Left hindlimb (tissue), 1 donor: ENCODE measurements at regions not wholly inside any gene's neighbourhood (a gene's known extent, or its start where the extent isn't known, plus 50 kb on each side); places are given as distances from the start of the nearest gene placed in this dataset.

Source experiments
- DNase-seq: peaks from one replicate; pipeline ENCODE4 v3.0.0-alpha.2; 2018

DNA sequence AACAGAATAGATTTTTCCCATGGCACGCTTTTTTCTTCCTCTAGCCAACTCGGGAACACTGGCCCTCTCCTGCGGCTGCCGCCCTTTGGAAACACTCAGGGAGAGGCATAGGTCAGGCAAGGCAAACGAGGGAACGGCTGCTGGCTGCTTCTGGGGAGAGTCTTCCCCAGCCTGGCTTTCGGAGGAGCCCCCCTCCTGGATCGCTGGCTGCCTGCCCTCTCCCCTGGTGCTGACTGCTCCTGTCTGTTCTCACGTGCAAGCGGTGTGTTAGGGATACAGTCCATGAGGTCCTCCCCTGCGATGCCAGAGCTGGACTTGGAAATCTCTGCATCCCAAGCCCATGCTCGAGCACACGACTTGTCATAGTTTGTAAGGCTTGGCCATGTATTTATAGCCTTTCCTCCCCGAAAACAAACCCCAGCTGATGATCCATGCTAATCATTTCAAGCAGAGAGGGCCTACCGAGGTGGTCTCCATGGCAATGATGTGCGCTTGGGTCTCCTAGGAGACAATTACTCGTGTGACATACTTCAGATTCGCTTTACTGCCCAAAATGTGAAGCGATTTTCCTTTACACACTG lies 315.6 kb upstream of the ATP10A start:
- DNase-seq = no peak

DNA sequence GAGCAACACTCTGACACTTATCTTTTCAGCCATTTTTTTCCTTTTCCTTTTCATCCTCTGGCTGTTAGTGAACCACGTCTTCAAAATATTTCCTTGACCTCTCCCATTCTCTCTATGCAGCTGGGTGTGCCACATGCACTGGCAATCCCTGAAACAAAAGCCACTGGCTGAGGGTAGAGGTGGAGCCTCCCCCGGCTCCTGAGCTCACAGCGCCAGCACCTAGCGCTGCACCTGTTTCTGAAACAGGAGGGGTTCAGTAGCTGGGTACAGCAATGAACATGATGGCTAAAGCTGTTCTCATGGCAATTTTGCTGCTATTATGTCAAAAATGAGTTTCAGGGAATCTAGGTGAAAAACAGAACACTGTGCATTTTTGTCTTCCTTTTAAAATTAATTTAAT lies 314.7 kb upstream of the ATP10A start:
- DNase-seq = no peak

DNA sequence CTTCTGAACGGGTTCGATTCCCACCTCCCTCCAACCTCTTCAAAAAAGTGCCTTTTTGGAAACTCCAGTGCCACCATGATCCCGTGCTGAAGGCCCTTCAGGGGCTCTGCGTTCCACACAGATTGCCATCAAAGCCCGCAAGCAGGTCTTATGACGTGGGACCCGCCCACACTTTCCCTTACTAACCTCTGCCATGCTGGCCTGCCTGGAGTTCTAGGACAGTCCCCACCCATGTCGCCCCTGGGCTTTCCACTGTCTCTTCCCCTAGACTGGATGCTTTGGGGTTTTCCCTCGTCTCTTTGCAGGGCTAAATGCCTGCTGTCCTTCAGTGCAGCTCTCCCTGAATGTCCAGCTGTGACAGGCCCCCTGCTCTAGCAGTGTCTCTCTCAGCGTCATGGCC lies 313.7 kb upstream of the ATP10A start:
- no peak for DNase-seq

DNA sequence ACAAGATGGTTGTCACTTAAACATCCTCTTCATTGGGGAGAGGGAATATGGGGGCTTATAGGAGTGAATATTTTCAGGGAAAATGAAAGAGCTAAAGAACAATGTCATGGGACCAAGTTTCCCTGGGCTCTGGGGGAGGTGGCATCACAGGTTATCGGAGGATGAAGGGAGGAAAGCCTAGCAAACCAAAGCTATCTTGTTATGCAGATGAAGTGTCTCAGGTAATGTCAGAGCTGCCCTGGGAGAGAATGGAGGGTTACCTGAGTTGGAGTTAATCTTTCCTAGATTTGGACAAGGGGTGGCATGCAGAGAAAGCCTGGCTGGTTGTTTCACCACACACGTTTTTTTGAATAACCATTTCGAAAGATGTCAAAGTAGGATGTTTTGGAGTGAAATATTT lies 308.1 kb upstream of the ATP10A start:
- DNase-seq = no peak

DNA sequence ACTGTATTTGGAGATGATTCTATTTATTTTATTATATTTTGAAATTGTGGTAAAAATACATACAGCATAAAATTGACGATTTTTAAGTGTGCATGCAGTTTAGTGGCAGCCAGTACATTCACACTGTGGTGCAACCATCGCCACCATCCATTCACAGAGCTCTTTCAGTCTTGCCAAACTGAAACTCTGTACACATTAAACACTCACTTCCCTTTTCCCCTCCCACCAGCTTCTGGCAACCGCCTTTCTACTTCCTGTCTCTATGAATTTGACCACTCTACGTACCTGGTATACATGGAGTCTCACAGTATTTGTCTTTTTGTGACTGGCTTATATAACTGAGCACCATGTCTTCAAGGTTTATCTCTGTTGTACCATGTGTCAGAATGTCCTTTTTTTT lies 303.3 kb upstream of the ATP10A start:
- DNase-seq = no peak

DNA sequence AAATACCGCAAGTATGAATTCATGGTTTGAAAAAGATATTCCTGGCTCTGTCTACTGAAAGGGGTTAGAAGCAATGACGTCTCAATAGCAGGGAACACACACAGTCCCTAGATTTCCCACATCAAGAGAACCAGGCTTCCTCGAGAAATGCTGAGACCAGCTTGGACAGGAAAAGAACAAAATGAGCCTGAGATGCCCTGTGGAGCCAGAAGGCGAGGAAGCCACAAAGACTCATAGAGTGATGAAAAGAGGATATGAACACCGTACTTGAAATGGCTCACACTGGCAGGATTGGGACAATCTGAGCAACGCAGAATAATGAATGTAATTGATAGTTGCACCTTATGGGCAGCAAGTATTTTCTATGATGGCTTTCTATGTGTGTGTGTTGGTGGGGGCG lies 302.4 kb upstream of the ATP10A start:
- no peak for DNase-seq

DNA sequence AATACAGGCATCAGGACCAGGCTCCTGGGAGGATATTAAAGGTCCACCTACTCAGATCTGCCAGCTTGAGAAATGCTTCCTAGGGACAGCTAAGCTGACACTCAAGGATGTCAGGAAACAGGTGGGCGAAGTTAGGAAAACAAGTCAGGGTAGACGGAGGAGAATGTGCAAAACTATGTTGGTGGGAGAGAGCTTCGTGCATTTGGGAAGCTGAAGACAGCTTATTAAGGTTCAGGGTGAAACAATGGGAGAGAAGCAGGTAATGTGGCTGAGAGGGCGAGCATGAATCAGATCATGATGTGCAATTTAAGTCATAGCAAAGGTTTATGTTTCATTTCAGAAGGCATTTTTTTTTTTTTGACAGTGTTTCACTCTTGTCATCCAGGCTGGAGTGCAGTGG lies 297.2 kb upstream of the ATP10A start:
- DNase-seq = no peak

DNA sequence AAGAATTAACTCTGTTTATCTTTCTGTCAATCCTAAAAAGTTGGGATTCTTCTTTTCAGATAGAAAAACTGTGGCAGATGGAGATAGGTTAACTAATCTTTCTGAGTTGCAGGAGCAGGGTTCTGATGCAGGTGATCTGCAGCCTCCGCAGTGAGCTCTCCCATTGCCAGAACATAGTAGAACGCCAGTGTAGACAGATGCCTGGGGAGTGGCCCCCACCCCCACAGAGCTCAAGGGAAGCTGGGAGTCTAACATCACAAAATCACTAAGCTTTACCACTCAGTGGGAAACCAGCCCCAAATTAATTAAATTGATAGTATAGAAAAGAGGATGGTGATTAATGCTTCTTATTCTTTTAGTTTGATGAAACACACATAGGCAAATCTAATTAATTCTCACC lies 295.0 kb upstream of the ATP10A start:
- no peak for DNase-seq

DNA sequence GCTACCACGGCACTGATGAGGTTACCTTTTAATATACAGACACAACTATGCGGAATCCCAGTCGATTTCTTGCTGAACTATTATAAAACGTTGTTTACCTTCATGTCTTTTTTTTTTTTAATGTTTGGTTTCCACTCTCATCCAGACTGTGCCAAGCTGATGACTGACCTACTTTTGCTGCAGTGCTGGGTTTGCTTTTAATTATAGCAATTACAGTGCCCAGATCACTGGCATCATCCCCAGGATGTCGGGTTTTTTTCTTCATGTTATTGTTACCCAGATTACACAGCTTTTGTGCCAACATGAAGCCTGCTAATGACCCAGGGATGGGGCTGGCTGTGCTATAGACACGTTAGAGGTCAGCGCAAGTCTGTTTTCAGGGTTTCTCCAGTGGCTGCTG lies 294.0 kb upstream of the ATP10A start:
- DNase-seq = no peak

DNA sequence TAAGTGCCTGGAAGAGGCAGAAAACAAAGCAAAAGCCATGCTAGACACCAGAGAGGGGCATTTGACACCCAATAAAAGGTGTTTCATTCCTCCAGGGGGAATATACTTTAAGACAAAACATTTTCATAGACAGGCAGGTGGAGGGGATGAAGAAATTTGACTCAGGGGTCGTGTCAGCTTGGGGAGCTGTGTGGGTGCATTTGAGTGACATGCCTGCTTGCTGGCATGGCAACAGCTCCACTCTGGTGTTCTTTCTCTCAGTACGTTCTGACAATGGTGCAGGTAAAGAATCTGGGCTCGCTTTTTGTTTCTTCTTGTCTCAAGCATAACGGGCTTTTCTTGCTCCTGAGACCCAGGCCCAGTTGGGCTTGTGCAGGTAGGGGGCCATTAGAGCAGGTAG lies 292.9 kb upstream of the ATP10A start:
- no peak for DNase-seq

DNA sequence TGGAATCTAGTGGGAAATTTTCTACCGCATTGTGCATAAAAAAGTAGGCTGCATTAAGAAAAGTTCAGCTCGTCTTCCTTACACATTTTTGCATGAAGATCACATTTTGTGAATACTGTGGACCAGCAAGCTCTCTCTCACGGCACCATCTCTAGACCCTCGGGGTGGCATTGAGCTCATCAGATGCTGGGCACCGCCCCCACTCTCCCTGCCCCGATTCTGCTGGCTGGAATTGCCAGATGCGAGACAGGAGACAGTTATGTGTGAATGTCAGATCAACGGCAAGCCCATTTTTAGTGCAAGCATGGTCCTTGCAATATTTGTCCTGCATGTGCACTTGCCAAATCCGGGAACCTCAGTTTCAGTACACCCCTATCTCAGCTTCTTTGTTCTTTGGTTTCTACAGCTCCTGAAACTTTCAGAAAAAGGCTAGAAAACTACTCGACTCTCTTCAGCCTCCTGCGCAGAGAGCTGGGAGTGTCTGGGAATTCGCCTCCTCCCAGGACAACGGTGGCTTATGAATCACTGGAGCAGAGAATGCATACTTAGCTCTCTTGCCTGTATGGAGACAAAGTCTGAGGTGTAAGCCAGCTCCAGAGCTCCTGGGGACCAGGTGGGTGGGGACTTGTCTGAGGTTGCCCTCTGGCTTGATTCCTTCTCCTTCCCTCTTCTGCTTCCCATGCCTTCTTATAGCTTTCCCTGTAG lies 285.2 kb upstream of the ATP10A start:
- no peak for DNase-seq

DNA sequence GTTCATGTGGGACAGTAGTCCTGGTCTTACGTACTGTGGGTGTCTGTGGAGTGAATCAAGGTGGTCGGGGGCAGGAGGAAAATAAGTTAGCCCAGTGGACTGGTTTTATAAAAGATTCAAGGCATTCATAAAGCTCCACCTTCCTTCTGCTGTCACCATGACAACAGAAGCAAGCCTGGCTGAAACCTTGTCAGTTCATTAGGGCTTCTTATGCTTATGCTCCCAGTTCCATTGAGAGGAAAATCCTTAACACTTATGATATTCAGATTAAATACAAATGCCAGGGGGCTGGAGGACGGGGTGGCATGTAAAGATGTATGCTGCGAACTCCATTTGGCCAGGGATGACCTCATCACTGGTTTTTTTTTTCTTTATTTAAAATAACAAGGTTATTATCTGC lies 283.1 kb upstream of the ATP10A start:
- DNase-seq = no peak

DNA sequence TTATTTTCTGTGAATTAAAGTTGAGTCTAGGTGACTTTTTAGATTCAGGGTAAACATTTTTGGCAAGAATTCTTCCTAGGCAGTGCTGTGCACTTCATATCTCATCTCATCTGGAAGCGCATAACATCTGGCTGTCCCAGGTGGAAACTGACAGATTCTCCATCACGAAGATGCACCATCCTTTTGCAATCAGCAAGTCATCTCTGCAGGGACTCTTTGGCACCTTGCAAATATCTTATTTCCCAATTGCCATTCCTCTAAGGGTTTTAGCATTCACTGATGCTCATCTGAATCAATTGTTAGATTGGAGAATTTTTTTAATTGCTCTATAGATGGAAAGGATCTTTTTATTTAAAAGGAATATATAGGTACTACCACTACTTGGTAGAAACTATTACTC lies 282.7 kb upstream of the ATP10A start:
- no peak for DNase-seq

DNA sequence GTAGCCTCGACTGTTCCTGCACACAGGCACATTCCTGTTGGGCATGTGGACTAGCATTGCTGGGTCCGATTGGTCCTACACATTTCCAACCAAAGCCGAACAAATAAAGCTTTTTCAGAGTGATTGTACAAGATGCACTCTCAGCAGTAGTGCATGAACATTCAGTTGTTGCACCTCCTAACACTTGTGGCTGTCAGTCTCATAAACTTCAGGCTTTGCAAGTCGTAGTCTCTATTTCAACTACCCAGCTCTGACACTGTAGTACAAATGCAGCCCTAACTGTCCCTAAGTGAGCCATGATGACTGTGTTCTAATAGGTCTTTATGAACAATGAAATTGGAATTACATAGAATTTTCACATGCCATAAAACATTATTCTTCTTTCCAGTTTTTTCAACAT lies 281.7 kb upstream of the ATP10A start:
- DNase-seq = no peak

DNA sequence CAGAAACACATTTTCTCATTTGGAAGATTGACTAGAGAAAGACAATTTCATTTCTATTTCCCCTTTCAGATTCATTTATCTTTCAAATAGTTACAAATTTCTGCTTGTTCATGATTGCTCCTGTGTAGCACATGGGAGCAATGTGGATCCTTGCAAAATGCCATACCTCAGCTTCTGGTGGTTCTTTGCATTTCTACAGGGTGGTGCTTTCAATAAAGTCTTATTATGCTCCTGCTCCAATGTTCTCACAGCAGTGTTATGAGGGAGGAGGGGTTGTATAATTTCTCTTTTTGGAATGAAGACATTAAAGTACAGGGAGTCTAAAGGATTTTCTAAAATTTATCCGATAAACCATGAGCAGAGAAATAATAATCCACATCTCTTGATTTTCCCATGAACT lies 280.1 kb upstream of the ATP10A start:
- DNase-seq = no peak

DNA sequence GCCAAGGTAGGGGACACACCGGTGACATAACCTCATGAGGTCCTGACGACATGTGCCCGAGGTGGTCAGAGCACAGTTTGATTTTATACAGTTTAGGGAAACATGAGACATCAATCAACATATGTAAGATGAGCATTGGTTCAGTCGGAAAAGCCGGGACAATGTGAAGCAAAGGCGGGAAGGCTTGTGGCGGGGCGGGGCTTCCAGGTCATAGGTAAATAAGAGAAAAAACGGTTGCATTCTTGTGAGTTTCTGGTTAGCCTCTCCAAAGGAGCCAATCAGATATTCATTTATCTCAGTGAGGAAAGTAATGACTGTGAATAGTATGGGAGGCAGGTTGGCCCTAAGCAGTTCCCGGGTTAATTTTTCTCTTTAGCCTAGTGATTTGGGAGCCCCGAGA lies 271.7 kb upstream of the ATP10A start:
- no peak for DNase-seq

DNA sequence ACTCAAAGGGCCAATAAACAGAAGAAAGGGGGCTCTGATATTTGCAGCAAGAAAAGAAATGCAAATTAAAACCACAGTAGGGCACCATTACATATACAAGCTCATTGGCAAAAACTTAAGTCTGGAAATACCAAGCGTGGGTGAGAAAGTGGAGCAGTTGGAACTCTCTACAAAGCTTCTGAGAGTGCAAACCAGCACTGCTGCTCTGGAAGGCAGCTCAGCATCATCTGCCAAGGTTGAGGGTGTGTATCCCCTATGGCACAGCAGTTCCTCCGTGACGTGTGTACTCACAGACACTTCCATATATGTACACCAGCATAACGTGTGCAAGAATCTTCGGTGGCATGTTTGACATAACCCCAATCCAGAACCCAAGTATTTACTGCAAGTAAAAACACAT lies 271.0 kb upstream of the ATP10A start:
- DNase-seq = no peak

DNA sequence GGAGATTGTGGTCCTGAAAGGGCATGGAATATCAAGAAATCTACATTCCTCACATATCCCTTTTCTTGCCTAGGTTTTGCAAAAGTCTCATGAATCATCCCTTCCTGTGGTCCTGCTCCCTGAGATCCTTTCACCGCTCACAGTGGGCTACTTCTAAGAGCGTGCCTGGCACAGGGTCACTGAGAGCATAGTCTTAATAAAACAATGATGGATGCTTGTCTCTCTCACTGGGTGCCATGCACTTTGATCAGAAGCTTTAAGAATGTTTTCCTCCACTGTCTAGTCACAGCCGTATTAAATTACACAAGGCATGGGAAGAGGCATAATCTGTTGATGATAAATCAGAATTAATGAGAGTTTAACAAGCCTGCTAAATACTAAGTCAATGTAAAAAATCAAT lies 269.7 kb upstream of the ATP10A start:
- no peak for DNase-seq

DNA sequence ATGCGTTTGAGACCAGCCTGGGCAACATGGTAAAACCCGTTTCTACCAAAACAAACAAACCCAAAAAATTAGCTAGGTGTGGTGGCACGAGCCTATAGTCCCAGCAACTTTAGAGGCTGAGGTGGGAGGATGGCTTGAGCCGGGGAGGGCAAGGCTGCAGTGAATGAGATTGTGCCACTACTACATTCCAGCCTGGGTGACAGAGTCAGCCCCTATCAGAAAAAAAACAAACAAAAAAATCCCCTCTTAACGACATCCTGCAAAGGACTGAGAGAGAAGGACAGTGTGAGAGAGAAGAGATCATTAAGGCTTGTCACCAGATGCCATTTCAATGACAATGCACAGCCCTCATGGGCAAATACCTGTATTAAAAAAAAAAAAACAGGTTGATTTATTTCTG lies 266.7 kb upstream of the ATP10A start:
- DNase-seq = no peak

DNA sequence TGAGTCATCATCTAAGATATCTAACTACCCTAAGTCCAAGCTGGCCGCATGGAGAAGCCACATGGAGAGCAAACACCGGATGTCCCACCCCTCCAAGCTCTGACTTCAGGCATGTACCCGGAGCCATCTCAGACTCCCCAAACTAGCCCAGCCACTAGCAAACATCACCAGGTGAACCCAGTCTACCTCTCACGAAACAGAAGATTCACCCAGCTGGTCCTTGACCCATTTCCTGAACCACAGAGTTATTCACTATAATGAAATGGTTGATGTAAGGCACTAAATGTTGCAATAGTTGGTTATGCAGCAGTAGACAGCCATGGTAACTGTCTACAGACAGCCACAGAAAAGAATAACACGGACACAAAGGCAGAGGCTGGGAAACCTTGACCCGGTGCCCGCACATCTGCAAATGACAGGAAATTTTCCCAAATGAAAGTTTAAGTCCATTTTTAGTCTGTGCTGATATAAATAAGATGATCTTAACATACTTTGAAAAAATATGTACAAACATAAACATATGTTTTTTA lies 265.5 kb upstream of the ATP10A start:
- DNase-seq = no peak

DNA sequence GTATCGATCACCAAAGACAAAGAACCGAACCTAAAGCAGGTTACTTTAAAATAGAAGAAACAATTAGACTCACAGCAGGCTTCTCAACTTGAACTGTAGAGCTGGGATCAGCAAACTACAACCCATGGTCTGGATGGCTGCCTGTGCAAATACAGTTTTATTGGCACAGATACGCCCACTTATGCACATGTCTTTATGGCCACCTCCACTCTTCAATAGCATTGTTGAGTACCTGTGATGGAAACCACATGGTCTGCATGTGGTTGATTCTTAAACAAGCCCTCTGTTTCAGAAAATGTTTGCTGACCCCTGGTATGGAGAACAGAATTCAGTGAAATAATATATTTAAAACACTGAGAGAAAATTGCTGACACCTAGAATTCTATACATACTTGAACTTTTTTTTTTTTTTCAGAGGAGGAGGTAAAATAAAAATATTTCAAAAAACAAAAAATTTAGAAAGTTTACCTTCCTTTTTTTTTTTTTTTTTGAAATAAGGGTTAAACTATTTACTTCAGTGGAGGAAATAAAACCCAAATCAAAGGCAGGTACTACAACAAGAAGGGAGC lies 263.8 kb upstream of the ATP10A start:
- DNase-seq = no peak

DNA sequence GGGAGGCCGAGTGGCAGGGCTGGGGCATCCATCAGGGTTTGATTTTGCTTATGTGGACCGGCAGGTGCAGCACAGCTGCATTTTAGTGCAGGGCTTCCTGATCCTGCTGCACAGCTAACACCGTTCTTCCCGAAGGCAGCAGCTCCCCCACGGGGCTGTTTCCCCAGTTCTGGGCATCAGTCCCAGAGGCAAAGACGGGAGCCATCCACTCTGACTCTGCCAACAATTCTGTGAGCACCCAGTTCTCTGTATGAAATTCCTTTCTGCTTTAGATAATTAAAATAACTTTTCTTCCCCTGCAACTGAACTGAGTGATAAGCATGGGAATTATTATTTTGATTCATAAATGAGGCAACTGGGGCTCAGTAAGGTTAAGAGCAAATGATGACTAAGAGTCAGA lies 262.9 kb upstream of the ATP10A start:
- DNase-seq = no peak

DNA sequence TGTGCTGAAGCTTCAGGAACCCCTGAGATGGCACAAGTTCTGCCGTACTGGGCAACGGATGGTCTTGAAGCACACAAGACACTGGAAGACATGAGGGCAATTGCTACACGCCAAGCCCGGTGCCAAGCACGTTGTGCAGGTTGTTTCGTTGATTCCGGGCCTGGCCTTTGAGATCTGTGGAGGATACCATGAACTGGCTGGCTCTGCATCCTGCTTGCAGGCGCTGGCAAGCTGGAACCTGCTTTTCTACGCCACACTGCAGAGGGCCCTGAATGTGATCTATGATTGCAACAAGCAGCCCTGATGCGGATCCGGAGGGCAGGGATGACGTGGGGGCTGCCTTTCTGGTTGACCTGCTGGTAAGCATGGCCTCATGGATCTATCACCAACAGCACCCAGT lies 262.5 kb upstream of the ATP10A start:
- no peak for DNase-seq

DNA sequence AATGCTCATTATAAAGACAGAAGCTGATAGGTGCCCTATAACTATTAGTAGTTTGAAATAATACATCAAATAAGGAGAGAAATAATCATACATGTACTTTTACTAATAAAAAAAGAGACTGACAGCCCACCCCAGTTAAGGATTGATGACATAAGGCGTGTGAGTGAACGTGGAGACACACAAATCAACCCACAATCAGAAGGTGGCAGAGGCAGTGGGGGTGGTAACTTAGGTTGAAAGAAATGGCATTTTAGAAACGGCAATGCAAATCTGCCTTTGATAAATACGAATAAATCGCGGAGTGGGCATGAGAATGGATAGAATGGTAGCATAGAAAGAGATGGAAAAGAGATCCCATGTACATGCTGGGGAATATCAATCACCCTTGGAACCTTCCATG lies 256.2 kb upstream of the ATP10A start:
- DNase-seq = no peak
